MM.1S (cell line): ENCODE measurements at regions not wholly inside any gene's neighbourhood (a gene's known extent, or its start where the extent isn't known, plus 50 kb on each side); places are given as distances from the start of the nearest gene placed in this dataset.

Experiments used
- CTCF ChIP-seq: fragments of 300-600 bp; sonication (generic); IDR thresholded peaks from 2 replicates; pipeline ENCODE4 v1.5.1; 2016; ENCODE audit warnings: antibody characterized with exemption, low read length, mixed read lengths
- EZH2 ChIP-seq: fragments of 300-600 bp; sonication (generic); optimal IDR thresholded peaks from 2 replicates; pipeline ENCODE3; 2017; ENCODE audit warnings: low read depth, mild to moderate bottlenecking, antibody characterized with exemption, low read length, mixed read lengths
- EZH2phosphoT487 ChIP-seq: fragments of 300-600 bp; sonication (generic); IDR thresholded peaks from 2 replicates; pipeline ENCODE4 v1.6.1; 2018; ENCODE audit warnings: antibody characterized with exemption, low read length

DNA sequence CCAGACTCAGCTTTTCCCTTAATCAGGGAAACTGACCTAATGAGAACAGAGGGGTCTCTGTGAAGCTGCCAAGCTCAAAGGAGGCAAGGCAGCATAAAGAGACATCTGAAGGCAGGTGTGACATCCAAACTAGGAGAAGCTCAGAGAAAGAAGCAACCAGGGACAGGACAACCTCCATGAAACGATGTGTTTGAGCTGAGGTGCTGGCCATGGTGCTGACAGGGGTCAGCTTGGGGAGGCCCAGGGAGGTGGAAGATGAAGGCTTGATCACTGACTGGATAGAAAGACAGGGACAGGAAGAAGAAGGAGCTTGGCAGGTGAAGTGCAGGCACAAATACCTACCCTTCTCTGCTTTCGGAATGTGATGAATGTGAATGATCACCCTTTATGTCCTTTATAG is 179.5 kb upstream of the NSMCE3 start:
- no peak for TF ChIP-seq CTCF
- TF ChIP-seq EZH2phosphoT487, result no peak
- no peak for TF ChIP-seq EZH2
